HG03095 (cell line): ENCODE measurements at regions not wholly inside any gene's neighbourhood (a gene's known extent, or its start where the extent isn't known, plus 50 kb on each side); places are given as distances from the start of the nearest gene placed in this dataset.

Experiments
- ATAC-seq: cut with Tn5 transposase; IDR thresholded peaks from one replicate; pipeline ENCODE4 v1.9.1; 2021; ENCODE audit warnings: moderate library complexity; ENCODE audit not compliant: unreplicated experiment

GRCh38 chr3:194218646-194219453 lies 82.9 kb downstream of the HES1 start:
- ATAC-seq = no peak

GRCh38 chr3:194219826-194220410 lies 84.0 kb downstream of the HES1 start:
- ATAC-seq = no peak

- ATAC-seq = no peak
Observed at GRCh38 chr3:194220901-194221326, 85.0 kb downstream of the HES1 start.

- ATAC-seq = no peak
Observed at GRCh38 chr3:194221336-194221735, 85.4 kb downstream of the HES1 start.

- ATAC-seq = no peak
Observed at GRCh38 chr3:194223951-194224350, 88.0 kb downstream of the HES1 start.

- ATAC-seq = no peak
Observed at GRCh38 chr3:194224471-194225417, 88.8 kb downstream of the HES1 start.

- ATAC-seq = no peak
Observed at GRCh38 chr3:194225418-194225812, 89.5 kb downstream of the HES1 start.

GRCh38 chr3:194225988-194226663 lies 90.2 kb downstream of the HES1 start:
- ATAC-seq = no peak

GRCh38 chr3:194231929-194232832 lies 96.2 kb downstream of the HES1 start:
- ATAC-seq = no peak

GRCh38 chr3:194233150-194233549 lies 97.2 kb downstream of the HES1 start:
- ATAC-seq = no peak

- no peak for ATAC-seq
Observed at GRCh38 chr3:194235160-194235559, 99.2 kb downstream of the HES1 start.

- ATAC-seq = no peak
Observed at GRCh38 chr3:194237110-194237509, 101.2 kb downstream of the HES1 start.

- ATAC-seq = no peak
Observed at GRCh38 chr3:194240766-194241165, 104.8 kb downstream of the HES1 start.

- ATAC-seq = no peak
Observed at GRCh38 chr3:194243172-194243837, 107.4 kb downstream of the HES1 start.

GRCh38 chr3:194244167-194244566 lies 107.0 kb downstream of the CPN2 start:
- ATAC-seq = no peak

GRCh38 chr3:194245474-194245873 lies 105.7 kb downstream of the CPN2 start:
- ATAC-seq = no peak

- ATAC-seq = no peak
Observed at GRCh38 chr3:194245975-194246561, 105.1 kb downstream of the CPN2 start.

- ATAC-seq = no peak
Observed at GRCh38 chr3:194246709-194247349, 104.3 kb downstream of the CPN2 start.
